IMR-90 (cell line): ENCODE measurements at regions not wholly inside any gene's neighbourhood (a gene's known extent, or its start where the extent isn't known, plus 50 kb on each side); places are given as distances from the start of the nearest gene placed in this dataset.

Experiments
- ATAC-seq: fragments of 200-7000 bp; cut with Tn5 transposase; 2 replicates; pipeline ENCODE4 v1.9.1; 2020; ENCODE audit warnings: low read depth, mild to moderate bottlenecking, moderate library complexity
- BruUV-seq: library from RNA; stranded (reverse); fragments of 400-500 nt; replicated peaks from 2 replicates; lab custom pipeline; 2021; lab: Mats Ljungman, UMichigan
- CTCF ChIA-PET: fragments of 300-600 bp; formaldehyde crosslinking; extraction: SDS; loops from one replicate; lab custom pipeline; 2021; ENCODE audit warnings: antibody characterized with exemption; lab: Yijun Ruan, JAX
- POLR2A ChIA-PET: fragments of 300-600 bp; sonication (Branson Sonifier 250); formaldehyde crosslinking; loops from one replicate; lab custom pipeline; 2022; ENCODE audit warnings: antibody characterized with exemption; ENCODE audit not compliant: unreplicated experiment; lab: Charles Lee
- DNase-seq: peaks from one replicate; pipeline ENCODE4 v3.0.0; 2013
- H2AFZ ChIP-seq: replicated peaks from 2 replicates; pipeline ENCODE3; 2013; ENCODE audit warnings: low read length, mild to moderate bottlenecking; ENCODE audit not compliant: poor library complexity
- H2AK5ac ChIP-seq: 2 replicates; pipeline ENCODE4 v1.6.1; 2013; ENCODE audit warnings: low read depth, low read length, inconsistent platforms
- H2AK9ac ChIP-seq: replicated peaks from 2 replicates; pipeline ENCODE3; 2013; ENCODE audit warnings: mild to moderate bottlenecking, low read depth, low read length, moderate library complexity; ENCODE audit not compliant: poor library complexity
- H2BK120ac ChIP-seq: 2 replicates; pipeline ENCODE4 v1.6.1; 2013; ENCODE audit warnings: low read depth, low read length, inconsistent platforms
- H2BK15ac ChIP-seq: 3 replicates; pipeline ENCODE4 v1.6.1; 2013; ENCODE audit warnings: low read depth, low read length, inconsistent platforms
- H2BK20ac ChIP-seq: 2 replicates; pipeline ENCODE4 v1.6.1; 2013; ENCODE audit warnings: low read depth, mild to moderate bottlenecking, inconsistent platforms, low read length, moderate library complexity
- H2BK5ac ChIP-seq: 2 replicates; pipeline ENCODE4 v1.6.1; 2013; ENCODE audit warnings: mild to moderate bottlenecking, low read depth, low read length, inconsistent platforms; ENCODE audit not compliant: poor library complexity, severe bottlenecking
- H3K14ac ChIP-seq: replicated peaks from 2 replicates; pipeline ENCODE4 v1.6.1; 2013; ENCODE audit warnings: low read depth, low read length, inconsistent platforms
- H3K18ac ChIP-seq: 2 replicates; pipeline ENCODE4 v1.6.1; 2013; ENCODE audit warnings: low read depth, low read length, control low read depth
- H3K23ac ChIP-seq: 2 replicates; pipeline ENCODE4 v1.6.1; 2013; ENCODE audit warnings: low read depth, low read length, inconsistent platforms
- H3K27ac ChIP-seq: 2 replicates; pipeline ENCODE4 v1.5.1; 2013; ENCODE audit warnings: mild to moderate bottlenecking, control low read depth, low read length; ENCODE audit not compliant: insufficient read depth
- H3K27me3 ChIP-seq: 2 replicates; pipeline ENCODE4 v1.6.1; 2013; ENCODE audit warnings: low read length; ENCODE audit not compliant: control insufficient read depth, insufficient read depth
- H3K36me3 ChIP-seq: 2 replicates; pipeline ENCODE4 v1.6.1; 2013; ENCODE audit warnings: low read length, mixed read lengths; ENCODE audit not compliant: control insufficient read depth, insufficient read depth
- H3K4ac ChIP-seq: 2 replicates; pipeline ENCODE4 v1.6.1; 2013; ENCODE audit warnings: low read depth, low read length, inconsistent platforms
- H3K4me1 ChIP-seq: 2 replicates; pipeline ENCODE4 v1.6.1; 2013; ENCODE audit warnings: low read length, mixed read lengths; ENCODE audit not compliant: control insufficient read depth, insufficient read depth
- H3K4me2 ChIP-seq: 2 replicates; pipeline ENCODE4 v1.6.1; 2013; ENCODE audit warnings: low read depth, mild to moderate bottlenecking, control low read depth, low read length, moderate library complexity
- H3K4me3 ChIP-seq: 2 replicates; pipeline ENCODE4 v1.5.1; 2013; ENCODE audit warnings: low read depth, mild to moderate bottlenecking, control low read depth, low read length, moderate library complexity; ENCODE audit not compliant: insufficient read depth
- H3K56ac ChIP-seq: 2 replicates; pipeline ENCODE4 v1.6.1; 2013; ENCODE audit warnings: low read length, inconsistent platforms; ENCODE audit not compliant: insufficient read depth; ENCODE audit errors: extremely low read depth
- H3K79me1 ChIP-seq, 2 experiments: 2 replicates each; pipeline ENCODE4 v1.6.1; 2013; ENCODE audit warnings: low read length in 2 of 2, inconsistent platforms in 1 of 2, low read depth in 1 of 2
- H3K9ac ChIP-seq: 2 replicates; pipeline ENCODE4 v1.6.1; 2013; ENCODE audit warnings: low read depth, low read length, control low read depth
- H3K9me1 ChIP-seq: 2 replicates; pipeline ENCODE4 v1.6.1; 2013; ENCODE audit warnings: low read length, inconsistent platforms; ENCODE audit not compliant: insufficient read depth
- H3K9me3 ChIP-seq: 2 replicates; pipeline ENCODE4 v1.6.1; 2013; ENCODE audit warnings: low read length; ENCODE audit not compliant: control insufficient read depth, insufficient read depth
- H4K20me1 ChIP-seq: 2 replicates; pipeline ENCODE4 v1.6.1; 2013; ENCODE audit warnings: low read length, inconsistent platforms; ENCODE audit not compliant: insufficient read depth
- H4K5ac ChIP-seq: 2 replicates; pipeline ENCODE4 v1.6.1; 2013; ENCODE audit warnings: mild to moderate bottlenecking, low read depth, low read length, control low read depth
- H4K8ac ChIP-seq, 2 experiments: 2 replicates each; pipeline ENCODE4 v1.6.1; 2013; ENCODE audit warnings: low read depth in 2 of 2, low read length in 2 of 2, control low read depth in 1 of 2, inconsistent platforms in 1 of 2
- H4K91ac ChIP-seq: 2 replicates; pipeline ENCODE4 v1.6.1; 2013; ENCODE audit warnings: low read depth, low read length, inconsistent platforms; ENCODE audit not compliant: insufficient read depth
- BHLHE40 ChIP-seq: fragments of 150-350 bp; IDR thresholded peaks from 2 replicates; pipeline ENCODE4 v1.6.1; 2016; ENCODE audit warnings: mild to moderate bottlenecking, low read depth, low read length
- CEBPB ChIP-seq: IDR thresholded peaks from 2 replicates; pipeline ENCODE4 v1.6.1; 2012; ENCODE audit warnings: low read depth, low read length, improper control_type of control experiment
- CHD1 ChIP-seq: IDR thresholded peaks from 2 replicates; pipeline ENCODE4 v1.6.1; 2012; ENCODE audit warnings: low read depth, low read length, improper control_type of control experiment
- CTCF ChIP-seq: conservative IDR thresholded peaks from 2 replicates; pipeline ENCODE4 v1.5.1; 2012; ENCODE audit warnings: mild to moderate bottlenecking, low read depth, low read length, improper control_type of control experiment
- ELK1 ChIP-seq: fragments of 150-350 bp; IDR thresholded peaks from 2 replicates; pipeline ENCODE4 v1.6.1; 2016; ENCODE audit warnings: low read depth, mild to moderate bottlenecking, low read length, moderate library complexity, borderline replicate concordance
- FOS ChIP-seq: fragments of 150-350 bp; IDR thresholded peaks from 2 replicates; pipeline ENCODE4 v1.6.1; 2016; ENCODE audit warnings: low read depth, low read length
- MAFK ChIP-seq: IDR thresholded peaks from 2 replicates; pipeline ENCODE4 v1.6.1; 2012; ENCODE audit warnings: low read depth, low read length, improper control_type of control experiment
- MAZ ChIP-seq: IDR thresholded peaks from 2 replicates; pipeline ENCODE4 v1.6.1; 2012; ENCODE audit warnings: low read depth, mild to moderate bottlenecking, low read length, improper control_type of control experiment, moderate library complexity, borderline replicate concordance
- MXI1 ChIP-seq: IDR thresholded peaks from 2 replicates; pipeline ENCODE4 v1.6.1; 2012; ENCODE audit warnings: low read depth, mild to moderate bottlenecking, low read length, moderate library complexity, borderline replicate concordance
- NFE2L2 ChIP-seq: fragments of 150-350 bp; IDR thresholded peaks from 2 replicates; pipeline ENCODE4 v1.6.1; 2016; ENCODE audit warnings: low read depth, mild to moderate bottlenecking, low read length
- POLR2A ChIP-seq: IDR thresholded peaks from 2 replicates; pipeline ENCODE4 v1.6.1; 2012; ENCODE audit warnings: mild to moderate bottlenecking, low read depth, low read length
- RAD21 ChIP-seq: IDR thresholded peaks from 2 replicates; pipeline ENCODE4 v1.6.1; 2012; ENCODE audit warnings: low read length, improper control_type of control experiment
- RCOR1 ChIP-seq: IDR thresholded peaks from 2 replicates; pipeline ENCODE4 v1.6.1; 2012; ENCODE audit warnings: mild to moderate bottlenecking, low read length, improper control_type of control experiment; ENCODE audit not compliant: insufficient replicate concordance
- RFX5 ChIP-seq: IDR thresholded peaks from 2 replicates; pipeline ENCODE4 v1.8.0; 2012; ENCODE audit warnings: low read depth, mild to moderate bottlenecking, low read length, moderate library complexity
- SMC3 ChIP-seq: fragments of 150-350 bp; IDR thresholded peaks from 2 replicates; pipeline ENCODE4 v1.6.1; 2016; ENCODE audit warnings: low read depth, mild to moderate bottlenecking, antibody characterized with exemption, low read length, moderate library complexity
- USF2 ChIP-seq: fragments of 150-350 bp; IDR thresholded peaks from 2 replicates; pipeline ENCODE4 v1.6.1; 2017; ENCODE audit warnings: mild to moderate bottlenecking, antibody characterized with exemption, low read length, low read depth
- WGBS, 2 experiments: methylation state at CpG; one replicate each; pipeline versions ENCODE4 v1.1.5 to v1.1.7; 2013; ENCODE audit warnings: missing lambda C conversion rate in 2 of 2; ENCODE audit not compliant: insufficient read length in 1 of 2; ENCODE audit errors: extremely low coverage in 2 of 2; 5-methylcytosine and 5-hydroxymethylcytosine counted together
- dilution Hi-C: fragments of 300-500 bp; cut with HindIII; formaldehyde crosslinking; loops from one replicate; pipeline ENCODE4 v1.14.3; 2018; ENCODE audit warnings: low sequenced_read_pairs; ENCODE audit not compliant: unreplicated experiment
- in situ Hi-C: fragments of 300-500 bp; cut with MboI; formaldehyde crosslinking; loops from 3 replicates; pipeline ENCODE4 v1.14.3; 2019; ENCODE audit warnings: low sequenced_read_pairs, inconsistent platforms, mixed read lengths
- intact Hi-C: fragments of 100-400 bp; cut with micrococcal nuclease; formaldehyde crosslinking; loops from 2 replicates; pipeline ENCODE4 v1.10.0; 2022

- no peak overlapping the region for H2BK15ac ChIP-seq
Measured at GRCh38 chr5:176162888-176163287, 75.3 kb upstream of the SIMC1 start.

More at GRCh38 chr5:176162888-176163287, 75.3 kb upstream of the SIMC1 start:
- TF ChIP-seq BHLHE40, result no peak
- TF ChIP-seq RAD21, result no peak
- no peak for TF ChIP-seq MXI1
- no peak for TF ChIP-seq RFX5
- TF ChIP-seq CTCF, result no peak
- no peak for TF ChIP-seq CHD1
- TF ChIP-seq FOS, result no peak
- no peak for TF ChIP-seq NFE2L2
- no peak for TF ChIP-seq CEBPB
- no peak for TF ChIP-seq MAZ
- TF ChIP-seq SMC3, result no peak
- TF ChIP-seq RCOR1, result no peak
- TF ChIP-seq MAFK, result no peak
- no peak for TF ChIP-seq USF2
- no peak for TF ChIP-seq POLR2A
- no peak for TF ChIP-seq ELK1
- in situ Hi-C loops (no loop called here), intact Hi-C loops (no loop called here), dilution Hi-C loops (no loop called here)
- H4K20me1 ChIP-seq, result no peaks in the 10 kb centered on the region
- no peak overlapping the region for H3K18ac ChIP-seq
- CTCF ChIA-PET, result no interaction called here
- no peak overlapping the region for H3K56ac ChIP-seq
- no peak overlapping the region for H2BK120ac ChIP-seq
- H4K8ac ChIP-seq, result no peak overlapping the region
- H3K27me3 ChIP-seq, result no peaks in the 10 kb centered on the region
- H3K36me3 ChIP-seq, result no peaks in the 10 kb centered on the region
- DNase-seq (no peak), ATAC-seq (no peak)
- POLR2A ChIA-PET, result no interaction called here
- H3K14ac ChIP-seq, result no peak overlapping the region
- H3K4me1 ChIP-seq, result no peaks in the 10 kb centered on the region
- no peak overlapping the region for H2AFZ ChIP-seq
- H3K9ac ChIP-seq, result no peak overlapping the region
- no peak overlapping the region for H3K27ac ChIP-seq
- H2BK5ac ChIP-seq, result no peak overlapping the region
- no peak overlapping the region for H3K4me3 ChIP-seq
- no peak overlapping the region for H2AK5ac ChIP-seq
- no peak overlapping the region for H2AK9ac ChIP-seq
- no peak overlapping the region for H4K91ac ChIP-seq
- no peak overlapping the region for H4K5ac ChIP-seq
- H3K23ac ChIP-seq, result no peak overlapping the region
- no peaks in the 10 kb centered on the region for H3K9me1 ChIP-seq
- H2BK20ac ChIP-seq, result no peak overlapping the region
- no peak overlapping the region for H3K4ac ChIP-seq
- BruUV-seq, result no TSS peak
- WGBS, 2 experiments, result no CpG with 5 or more reads among the region's 4 CpGs
- no peaks in the 10 kb centered on the region for H3K79me1 ChIP-seq
- no peak overlapping the region for H3K4me2 ChIP-seq
- peaks cover 3% of the 10 kb centered on the region for H3K9me3 ChIP-seq
